ENCODE measurements at regions not wholly inside any gene's neighbourhood (a gene's known extent, or its start where the extent isn't known, plus 50 kb on each side); places are given as distances from the start of the nearest gene placed in this dataset.
"Not testable (repeated sequence)": the region's sequence is repeated elsewhere in the genome, so short reads cannot be mapped to it uniquely, and the experiment has no call there.

- TF ChIP-seq CTBP2 (IDR thresholded peaks at IDR 0.05; ENCODE audit: borderline replicate concordance, insufficient read depth, insufficient read length, low read length), result no peak
- no peak for TF ChIP-seq SP1 (IDR thresholded peaks at IDR 0.05; ENCODE audit: low read depth, low read length)
- TF ChIP-seq SRF (IDR thresholded peaks at IDR 0.05; ENCODE audit: low read depth, low read length), result no peak
- no peak for TF ChIP-seq POLR2AphosphoS5 (IDR thresholded peaks at IDR 0.05; ENCODE audit: low read depth, low read length)
- no peak for TF ChIP-seq TBP (IDR thresholded peaks at IDR 0.05; ENCODE audit: low read depth, low read length)
These were observed 162.9 kb upstream of the FGF13 start (continued) for GRCh38 chrX:138874271-138874935.

GRCh38 chrX:138873640-138874039, 162.1 kb upstream of the FGF13 start:
- H3K18ac ChIP-seq (ENCODE audit: extremely low read depth, low read length); H3K4me1 ChIP-seq (replicated peaks in 1 of 4; ENCODE audit: control insufficient read depth in 3 of 4, insufficient read depth in 4 of 4, low read length in 3 of 4); H2BK15ac ChIP-seq (ENCODE audit: low read length); H3K9me3 ChIP-seq (ENCODE audit: insufficient read depth in 2 of 2, low read depth in 1 of 2, low read length in 1 of 2); H2AFZ ChIP-seq (ENCODE audit: low read length); POLR2A ChIA-PET (ENCODE audit: partially characterized antibody); H4K8ac ChIP-seq (ENCODE audit: extremely low read depth, insufficient read depth, low read length); H3K23me2 ChIP-seq (ENCODE audit: low read depth, low read length); H3K27me3 ChIP-seq (replicated peaks in 1 of 4; ENCODE audit: control insufficient read depth in 3 of 4, extremely low read depth in 1 of 4, insufficient read depth in 3 of 4, low read length in 3 of 4); H2BK20ac ChIP-seq (ENCODE audit: low read length); H2BK120ac ChIP-seq (replicated peaks; ENCODE audit: low read depth, low read length); H2BK5ac ChIP-seq (ENCODE audit: low read depth, low read length); H3K79me1 ChIP-seq (ENCODE audit: low read depth, low read length); H3K4me2 ChIP-seq (ENCODE audit: insufficient read depth in 1 of 2, low read depth in 2 of 2, low read length in 2 of 2); H3K79me2 ChIP-seq (ENCODE audit: control insufficient read depth in 1 of 2, insufficient read depth in 2 of 2, low read length in 2 of 2); H4K20me1 ChIP-seq (replicated peaks in 1 of 2; ENCODE audit: control insufficient read depth in 1 of 2, insufficient read depth in 2 of 2, low read length in 2 of 2); H3K23ac ChIP-seq (ENCODE audit: insufficient read length); H3K4me3 ChIP-seq (ENCODE audit: extremely low read depth in 1 of 4, insufficient read depth in 2 of 4, low read depth in 3 of 4, low read length in 4 of 4); H3K4ac ChIP-seq (replicated peaks; ENCODE audit: insufficient read length, low read depth, low read length); H2BK12ac ChIP-seq (ENCODE audit: low read depth, low read length); H2AK5ac ChIP-seq (ENCODE audit: low read depth, low read length); FAIRE-seq; H4K5ac ChIP-seq (ENCODE audit: insufficient read length, low read depth, low read length); H3K14ac ChIP-seq (ENCODE audit: insufficient read length); H3K56ac ChIP-seq (replicated peaks; ENCODE audit: insufficient read length, low read depth, low read length); H3K36me3 ChIP-seq (ENCODE audit: control insufficient read depth in 2 of 4, insufficient read depth in 4 of 4, low read length in 3 of 4); H3K27ac ChIP-seq (ENCODE audit: low read depth, low read length); H3K9ac ChIP-seq (replicated peaks in 1 of 4; ENCODE audit: extremely low read depth in 1 of 4, low read depth in 3 of 4, low read length in 3 of 4); DNase-seq (ENCODE audit: low read depth in 1 of 2, low spot score in 2 of 2); H4K91ac ChIP-seq (replicated peaks; ENCODE audit: insufficient read length, low read length): not testable (repeated sequence)
- 100% methylated on average over 1 of the region's 6 CpGs; no CpG with 5 or more reads in 1 of the 2 experiments for WGBS, 2 experiments (ENCODE audit: extremely low coverage in 1 of 2, insufficient coverage in 1 of 2, insufficient read length in 1 of 2, insufficient replicate concordance in 2 of 2, low coverage in 1 of 2, low lambda C conversion rate in 2 of 2, missing lambda C conversion rate in 1 of 2)
- CTCF ChIA-PET (ENCODE audit: partially characterized antibody), result interaction anchor here (0.8 kb wide), 1 partner anchor 14 kb away, joined by 3 read pairs; no protein-coding TSS in a partner anchor
